HFFc6 (cell line): ENCODE measurements at regions not wholly inside any gene's neighbourhood (a gene's known extent, or its start where the extent isn't known, plus 50 kb on each side); places are given as distances from the start of the nearest gene placed in this dataset.

ENCODE experiments used
- DNase-seq: peaks from one replicate; pipeline ENCODE4 v3.0.0-alpha.2; 2018
- H3K27ac Mint-ChIP-seq: 2 replicates; pipeline ENCODE4 v1.8.0; 2020; ENCODE audit warnings: mild to moderate bottlenecking, mixed read lengths
- H3K27me3 Mint-ChIP-seq: 2 replicates; pipeline ENCODE4 v1.8.0; 2021; ENCODE audit warnings: mild to moderate bottlenecking, moderate library complexity, mixed read lengths; ENCODE audit not compliant: insufficient read depth
- H3K36me3 Mint-ChIP-seq: 2 replicates; pipeline ENCODE4 v1.8.0; 2021; ENCODE audit warnings: low read depth, mixed read lengths
- H3K4me1 Mint-ChIP-seq: 2 replicates; pipeline ENCODE4 v1.8.0; 2020; ENCODE audit warnings: low read depth, mixed read lengths
- H3K4me3 Mint-ChIP-seq: 2 replicates; pipeline ENCODE4 v1.8.0; 2020; ENCODE audit warnings: mild to moderate bottlenecking, moderate library complexity, mixed read lengths
- H3K9me3 Mint-ChIP-seq: 2 replicates; pipeline ENCODE4 v1.8.0; 2020; ENCODE audit warnings: mild to moderate bottlenecking, mixed read lengths
- CTCF ChIP-seq: fragments of 200-600 bp; sonication (generic); IDR thresholded peaks from 2 replicates; pipeline ENCODE4 v1.5.0; 2021; ENCODE audit warnings: antibody characterized with exemption, mild to moderate bottlenecking

- peaks cover 9% of the 10 kb centered on the region; the same call in 1 of the 2 replicates for H3K9me3 Mint-ChIP-seq
- DNase-seq, result no peak
- H3K36me3 Mint-ChIP-seq, result peaks cover 5% of the 10 kb centered on the region; the same call in 1 of the 2 replicates
- H3K4me1 Mint-ChIP-seq, result peaks cover 12% of the 10 kb centered on the region
- H3K27ac Mint-ChIP-seq, result no peak overlapping the region
- no peak overlapping the region for H3K4me3 Mint-ChIP-seq
- H3K27me3 Mint-ChIP-seq, result no peaks in the 10 kb centered on the region
- no peak for TF ChIP-seq CTCF
These were observed 540.4 kb upstream of the NBEA start for GRCh38 chr13:34401696-34402095.

GRCh38 chr13:34405410-34406181 is 536.5 kb upstream of the NBEA start:
- no peaks in the 10 kb centered on the region for H3K9me3 Mint-ChIP-seq
- DNase-seq, result no peak
- no peaks in the 10 kb centered on the region for H3K36me3 Mint-ChIP-seq
- no peak overlapping the region for H3K27ac Mint-ChIP-seq
- peaks cover 8% of the 10 kb centered on the region for H3K4me1 Mint-ChIP-seq
- no peak overlapping the region for H3K4me3 Mint-ChIP-seq
- no peak for TF ChIP-seq CTCF
- no peaks in the 10 kb centered on the region; the same call in 1 of the 2 replicates for H3K27me3 Mint-ChIP-seq

GRCh38 chr13:34408640-34409039 is 533.4 kb upstream of the NBEA start:
- H3K4me1 Mint-ChIP-seq, result peaks cover 33% of the 10 kb centered on the region
- no peaks in the 10 kb centered on the region; the same call in none of the 2 replicates for H3K27me3 Mint-ChIP-seq
- no peak for DNase-seq
- no peak for TF ChIP-seq CTCF
- H3K27ac Mint-ChIP-seq, result no peak overlapping the region
- no peaks in the 10 kb centered on the region for H3K36me3 Mint-ChIP-seq
- H3K4me3 Mint-ChIP-seq, result no peak overlapping the region
- H3K9me3 Mint-ChIP-seq, result no peaks in the 10 kb centered on the region

GRCh38 chr13:34409496-34410182 is 532.4 kb upstream of the NBEA start:
- peaks cover 43% of the 10 kb centered on the region for H3K4me1 Mint-ChIP-seq
- no peak overlapping the region for H3K4me3 Mint-ChIP-seq
- H3K9me3 Mint-ChIP-seq, result no peaks in the 10 kb centered on the region
- no peak for TF ChIP-seq CTCF
- H3K27ac Mint-ChIP-seq, result no peak overlapping the region
- DNase-seq, result no peak
- no peaks in the 10 kb centered on the region; the same call in none of the 2 replicates for H3K27me3 Mint-ChIP-seq
- no peaks in the 10 kb centered on the region for H3K36me3 Mint-ChIP-seq

- Mint-ChIP-seq H3K27me3 (no peaks in the 10 kb centered on the region; the same call in none of the 2 replicates), H3K9me3 (no peaks in the 10 kb centered on the region), H3K27ac (no peak overlapping the region; the same call in 1 of the 2 replicates), H3K4me3 (no peak overlapping the region), H3K4me1 (peaks cover 43% of the 10 kb centered on the region), H3K36me3 (no peaks in the 10 kb centered on the region)
- no peak for DNase-seq
- TF ChIP-seq CTCF, result no peak
These were observed 531.4 kb upstream of the NBEA start for GRCh38 chr13:34410678-34411077.
